Astrocyte (in vitro differentiated cells and primary cell): ENCODE measurements at regions not wholly inside any gene's neighbourhood (a gene's known extent, or its start where the extent isn't known, plus 50 kb on each side); places are given as distances from the start of the nearest gene placed in this dataset.

Source experiments
- EZH2 ChIP-seq: IDR thresholded peaks from 2 replicates; pipeline ENCODE4 v1.6.1; 2012; ENCODE audit warnings: mild to moderate bottlenecking, low read length, inconsistent platforms; ENCODE audit not compliant: insufficient read depth
- TF ChIP-seq, protein P1 (sequence below): IDR thresholded peaks from 2 replicates; pipeline ENCODE4 v1.5.1; 2011; ENCODE audit warnings: low read depth, mild to moderate bottlenecking, inconsistent platforms, low read length, moderate library complexity; ENCODE audit not compliant: insufficient read depth

DNA sequence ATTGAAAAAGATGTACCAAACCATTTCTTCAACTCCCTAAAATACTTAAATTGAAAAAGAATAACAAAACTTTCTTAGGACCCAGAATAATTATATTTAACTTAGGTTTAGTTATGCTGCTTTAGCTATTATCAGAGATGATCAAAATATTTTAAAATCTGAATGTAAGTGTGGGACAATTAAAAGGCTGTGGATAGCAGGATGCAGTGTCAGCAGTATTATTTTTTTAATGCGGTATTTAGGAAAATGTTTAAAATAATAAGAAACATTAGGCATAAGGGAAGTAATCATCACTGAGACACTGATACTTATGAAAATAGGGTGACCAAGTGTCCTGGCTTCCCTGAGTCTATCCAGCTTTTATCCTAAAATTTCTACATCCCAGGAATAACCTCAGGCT is 161.5 kb upstream of the PTCHD4 start:
- TF ChIP-seq, protein P1, sequence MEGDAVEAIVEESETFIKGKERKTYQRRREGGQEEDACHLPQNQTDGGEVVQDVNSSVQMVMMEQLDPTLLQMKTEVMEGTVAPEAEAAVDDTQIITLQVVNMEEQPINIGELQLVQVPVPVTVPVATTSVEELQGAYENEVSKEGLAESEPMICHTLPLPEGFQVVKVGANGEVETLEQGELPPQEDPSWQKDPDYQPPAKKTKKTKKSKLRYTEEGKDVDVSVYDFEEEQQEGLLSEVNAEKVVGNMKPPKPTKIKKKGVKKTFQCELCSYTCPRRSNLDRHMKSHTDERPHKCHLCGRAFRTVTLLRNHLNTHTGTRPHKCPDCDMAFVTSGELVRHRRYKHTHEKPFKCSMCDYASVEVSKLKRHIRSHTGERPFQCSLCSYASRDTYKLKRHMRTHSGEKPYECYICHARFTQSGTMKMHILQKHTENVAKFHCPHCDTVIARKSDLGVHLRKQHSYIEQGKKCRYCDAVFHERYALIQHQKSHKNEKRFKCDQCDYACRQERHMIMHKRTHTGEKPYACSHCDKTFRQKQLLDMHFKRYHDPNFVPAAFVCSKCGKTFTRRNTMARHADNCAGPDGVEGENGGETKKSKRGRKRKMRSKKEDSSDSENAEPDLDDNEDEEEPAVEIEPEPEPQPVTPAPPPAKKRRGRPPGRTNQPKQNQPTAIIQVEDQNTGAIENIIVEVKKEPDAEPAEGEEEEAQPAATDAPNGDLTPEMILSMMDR = no peak
- no peak for TF ChIP-seq EZH2
